GM23338 (cell line): ENCODE measurements at regions not wholly inside any gene's neighbourhood (a gene's known extent, or its start where the extent isn't known, plus 50 kb on each side); places are given as distances from the start of the nearest gene placed in this dataset.

Source experiments
- ATAC-seq: fragments of 200-7000 bp; cut with Tn5 transposase; 3 replicates; pipeline ENCODE4 v1.9.1; 2020
- DNase-seq: peaks from one replicate; pipeline ENCODE4 v3.0.0-alpha.2; 2015; ENCODE audit warnings: low spot score
- H2AFZ ChIP-seq: fragments of 200-600 bp; sonication (generic); 2 replicates; pipeline ENCODE4 v1.8.0; 2016; ENCODE audit warnings: antibody characterized with exemption, mild to moderate bottlenecking, moderate library complexity
- H3F3A ChIP-seq: fragments of 200-600 bp; sonication (generic); replicated peaks from 2 replicates; pipeline ENCODE4 v1.8.0; 2017; ENCODE audit warnings: antibody characterized with exemption, mixed run types, low read depth
- H3K27ac ChIP-seq: fragments of 200-600 bp; sonication (generic); 2 replicates; pipeline ENCODE4 v1.6.1; 2016; ENCODE audit warnings: low read depth
- H3K27me3 ChIP-seq: fragments of 200-600 bp; sonication (generic); 2 replicates; pipeline ENCODE4 v1.8.0; 2016; ENCODE audit warnings: mild to moderate bottlenecking, mixed run types, moderate library complexity; ENCODE audit not compliant: insufficient read depth
- H3K36me3 ChIP-seq: fragments of 200-600 bp; sonication (generic); 2 replicates; pipeline ENCODE4 v1.8.0; 2016; ENCODE audit warnings: mild to moderate bottlenecking; ENCODE audit not compliant: insufficient read depth
- H3K4me1 ChIP-seq: fragments of 200-600 bp; sonication (generic); 2 replicates; pipeline ENCODE4 v1.8.0; 2016; ENCODE audit warnings: mild to moderate bottlenecking, moderate library complexity; ENCODE audit not compliant: insufficient read depth
- H3K4me2 ChIP-seq: fragments of 200-600 bp; sonication (generic); 2 replicates; pipeline ENCODE4 v1.7.1; 2017; ENCODE audit warnings: mixed run types
- H3K4me3 ChIP-seq: fragments of 200-600 bp; sonication (generic); 2 replicates; pipeline ENCODE4 v1.6.1; 2016; ENCODE audit warnings: mixed run types
- H3K79me2 ChIP-seq: fragments of 200-600 bp; sonication (generic); replicated peaks from 2 replicates; pipeline ENCODE4 v1.8.0; 2017; ENCODE audit warnings: mild to moderate bottlenecking; ENCODE audit not compliant: insufficient read depth
- H3K9me2 ChIP-seq: fragments of 200-600 bp; sonication (generic); 2 replicates; pipeline ENCODE4 v1.8.0; 2017; ENCODE audit not compliant: insufficient read depth
- H4K20me1 ChIP-seq: fragments of 200-600 bp; sonication (generic); replicated peaks from 2 replicates; pipeline ENCODE4 v1.8.0; 2017; ENCODE audit warnings: mild to moderate bottlenecking; ENCODE audit not compliant: insufficient read depth
- H3K27ac Mint-ChIP-seq: 2 replicates; pipeline ENCODE4 v1.8.0; 2020; ENCODE audit warnings: inconsistent platforms, mild to moderate bottlenecking, moderate library complexity, mixed read lengths
- H3K27me3 Mint-ChIP-seq: 3 replicates; pipeline ENCODE4 v1.8.0; 2022; ENCODE audit warnings: low read depth, mild to moderate bottlenecking, moderate library complexity, mixed read lengths, inconsistent platforms; ENCODE audit not compliant: insufficient read depth, poor library complexity
- H3K36me3 Mint-ChIP-seq: 3 replicates; pipeline ENCODE4 v1.8.0; 2021; ENCODE audit warnings: low read depth, mild to moderate bottlenecking, inconsistent platforms, moderate library complexity, mixed read lengths
- H3K4me1 Mint-ChIP-seq: 3 replicates; pipeline ENCODE4 v1.8.0; 2020; ENCODE audit warnings: mild to moderate bottlenecking, inconsistent platforms, mixed read lengths
- H3K4me3 Mint-ChIP-seq: 3 replicates; pipeline ENCODE4 v1.8.0; 2021; ENCODE audit warnings: moderate library complexity, mild to moderate bottlenecking, inconsistent platforms, mixed read lengths
- H3K9me3 Mint-ChIP-seq: 3 replicates; pipeline ENCODE4 v1.8.0; 2020; ENCODE audit warnings: moderate library complexity, mild to moderate bottlenecking, inconsistent platforms, mixed read lengths
- REST ChIP-seq: IDR thresholded peaks from one replicate; pipeline ENCODE4 v1.6.1; 2018; ENCODE audit warnings: antibody characterized with exemption; ENCODE audit not compliant: unreplicated experiment
- ZNF462 ChIP-seq: fragments of 250-450 bp; sonication (Bioruptor Pico); IDR thresholded peaks from 2 replicates; pipeline ENCODE4 v1.5.0; 2020; ENCODE audit warnings: mild to moderate bottlenecking, moderate library complexity

- no peak for TF ChIP-seq ZNF462
Observed at GRCh38 chr10:62866941-62867340, 50.8 kb upstream of the EGR2 start (continued).

- H3K4me3 Mint-ChIP-seq: no peak overlapping the region
- 0 out of 3 replicates have a peak, but pooled peaks cover under 1% of the 10 kb centered on the region for H3K9me3 Mint-ChIP-seq
- Histone ChIP-seq H3K79me2 (no peaks in the 10 kb centered on the region), H4K20me1 (no peaks in the 10 kb centered on the region), H3K4me2 (no peak overlapping the region), H2AFZ (peak overlapping the region; percentile 43; the same call in 1 of the 2 replicates), H3K27ac (no peak overlapping the region), H3K4me1 (no peaks in the 10 kb centered on the region; the same call in 1 of the 2 replicates), H3F3A (no peaks in the 10 kb centered on the region), H3K9me2 (no peaks in the 10 kb centered on the region), H3K27me3 (no peaks in the 10 kb centered on the region), H3K36me3 (no peaks in the 10 kb centered on the region), H3K4me3 (no peak overlapping the region)
- DNase-seq (no peak), ATAC-seq (no peak)
- H3K27ac Mint-ChIP-seq: no peak overlapping the region
- peaks cover 10% of the 10 kb centered on the region; the same call in 2 of the 3 replicates for H3K4me1 Mint-ChIP-seq
- H3K36me3 Mint-ChIP-seq: no peaks in the 10 kb centered on the region; the same call in 2 of the 3 replicates
- TF ChIP-seq ZNF462: no peak
- TF ChIP-seq REST: no peak
- peaks cover 3% of the 10 kb centered on the region for H3K27me3 Mint-ChIP-seq
Observed at GRCh38 chr10:62866451-62866850, 50.3 kb upstream of the EGR2 start.
